DMS79 (cell line): ENCODE measurements at regions not wholly inside any gene's neighbourhood (a gene's known extent, or its start where the extent isn't known, plus 50 kb on each side); places are given as distances from the start of the nearest gene placed in this dataset.

Experiments
- DNase-seq: peaks from one replicate; lab custom pipeline; 2025; lab: John Stamatoyannopoulos, UW

- DNase-seq: no peak
Measured at GRCh38 chr16:51426276-51426675, 275.2 kb upstream of the SALL1 start.

- no peak for DNase-seq
Measured at GRCh38 chr16:51420247-51420646, 269.2 kb upstream of the SALL1 start.

GRCh38 chr16:51419768-51420167, 268.7 kb upstream of the SALL1 start:
- DNase-seq: no peak

GRCh38 chr16:51418258-51418657, 267.2 kb upstream of the SALL1 start:
- no peak for DNase-seq

DNA sequence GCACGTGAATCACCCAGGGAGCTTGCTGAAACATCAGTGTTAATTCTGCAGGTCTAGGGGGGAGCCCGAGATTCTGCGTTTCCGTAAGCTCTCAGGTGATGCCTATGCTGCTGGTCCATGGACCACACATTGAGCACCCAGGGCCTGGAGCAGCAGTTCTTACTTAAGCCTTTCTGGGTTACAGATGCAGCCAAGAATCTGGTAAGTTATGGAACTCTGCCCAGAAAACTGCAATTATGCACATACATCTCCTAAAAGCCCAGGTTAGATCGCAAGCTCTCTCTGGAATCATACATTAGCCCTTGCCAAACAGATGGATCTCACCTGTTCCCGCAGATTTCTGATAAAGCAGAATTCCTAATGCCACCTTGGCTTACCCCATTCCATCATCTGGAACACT, 265.9 kb upstream of the SALL1 start:
- no peak for DNase-seq

GRCh38 chr16:51410125-51410524, 259.1 kb upstream of the SALL1 start:
- DNase-seq: no peak

DNA sequence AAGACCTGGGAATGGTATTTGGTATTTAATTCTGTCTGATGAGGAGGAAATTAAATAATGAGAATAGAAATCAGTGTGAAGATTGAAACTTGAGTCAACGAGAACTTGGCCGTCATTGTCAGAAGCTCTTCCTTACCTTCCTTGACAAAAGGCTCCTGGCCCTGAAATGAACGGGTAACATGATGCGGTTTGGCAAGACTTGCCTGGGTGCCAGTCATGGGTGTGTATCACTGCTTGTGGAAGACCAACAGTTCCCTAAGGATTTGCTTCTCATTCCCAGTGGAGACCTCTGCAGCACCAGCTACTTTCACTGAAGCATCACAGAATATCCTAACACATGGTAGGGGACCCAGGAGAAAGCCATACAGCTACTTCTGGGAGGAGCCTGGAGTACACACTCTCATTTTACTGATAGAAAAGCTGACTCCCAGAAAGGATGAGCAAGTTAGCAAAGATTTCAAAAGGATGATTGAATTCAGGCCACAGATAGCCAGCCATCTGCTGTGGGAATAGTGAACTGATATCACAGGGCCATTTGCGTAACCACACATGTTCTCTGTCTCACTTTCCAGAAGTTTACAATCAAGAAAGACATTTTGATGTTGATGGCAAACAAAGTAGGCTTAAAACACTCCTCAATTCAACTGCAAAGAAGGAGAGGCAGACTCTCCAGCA, 258.1 kb upstream of the SALL1 start:
- no peak for DNase-seq

DNA sequence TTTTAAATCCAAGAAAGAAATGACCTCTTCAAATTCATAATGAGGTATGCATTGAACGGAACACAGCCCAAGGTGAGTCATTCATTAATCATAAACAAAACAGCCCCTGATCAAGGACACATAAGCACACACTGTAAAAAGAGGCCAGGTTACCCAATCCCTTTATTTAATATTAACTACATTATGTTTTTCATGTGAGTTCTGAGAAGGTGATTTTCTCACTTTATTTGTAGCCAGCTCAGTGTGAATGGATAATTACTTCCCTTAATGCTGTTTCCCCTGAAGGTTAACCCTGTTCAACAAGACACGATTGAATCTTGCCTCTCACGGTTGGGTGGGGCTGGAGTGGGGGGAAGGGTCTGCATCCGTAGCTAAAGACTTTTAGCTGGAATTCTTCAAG, 257.3 kb upstream of the SALL1 start:
- DNase-seq: no peak

DNA sequence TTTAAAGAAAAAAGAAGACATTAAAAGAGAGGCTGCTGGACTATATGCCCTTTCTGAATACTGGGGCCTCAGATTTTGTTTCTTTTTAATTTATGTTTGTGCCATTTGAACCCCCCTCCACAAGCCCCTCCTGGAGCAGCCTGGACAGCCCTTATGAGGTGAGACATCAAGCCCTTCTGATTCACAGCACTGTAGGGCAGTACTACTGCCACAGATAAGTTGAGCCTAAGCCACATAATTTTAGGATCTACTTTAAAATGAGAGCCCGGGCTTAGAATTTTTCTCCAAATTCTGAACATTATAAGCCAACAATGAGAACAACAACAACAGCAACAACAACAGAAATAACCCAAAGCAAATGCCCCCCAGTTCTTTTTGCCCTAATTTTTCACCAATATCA, 256.9 kb upstream of the SALL1 start:
- no peak for DNase-seq

DNA sequence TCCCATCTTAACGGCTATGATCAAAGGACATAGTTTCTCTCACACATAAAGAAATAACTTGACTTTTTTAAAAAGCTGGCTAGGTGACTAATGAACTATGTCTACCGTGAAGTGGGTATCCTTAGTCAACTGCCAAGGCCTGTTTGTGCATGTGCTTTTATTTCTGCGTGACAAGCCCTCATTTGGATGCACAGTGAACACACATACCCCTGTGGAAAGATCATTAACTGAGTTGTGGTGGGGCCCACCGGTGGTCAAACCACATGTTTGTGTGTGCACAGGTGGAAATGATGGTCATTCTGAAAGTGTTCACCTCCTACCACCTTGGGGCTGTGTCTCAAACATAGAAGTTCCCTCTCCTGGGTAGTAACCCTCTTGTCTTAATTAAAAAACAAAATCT, 256.1 kb upstream of the SALL1 start:
- no peak for DNase-seq

DNA sequence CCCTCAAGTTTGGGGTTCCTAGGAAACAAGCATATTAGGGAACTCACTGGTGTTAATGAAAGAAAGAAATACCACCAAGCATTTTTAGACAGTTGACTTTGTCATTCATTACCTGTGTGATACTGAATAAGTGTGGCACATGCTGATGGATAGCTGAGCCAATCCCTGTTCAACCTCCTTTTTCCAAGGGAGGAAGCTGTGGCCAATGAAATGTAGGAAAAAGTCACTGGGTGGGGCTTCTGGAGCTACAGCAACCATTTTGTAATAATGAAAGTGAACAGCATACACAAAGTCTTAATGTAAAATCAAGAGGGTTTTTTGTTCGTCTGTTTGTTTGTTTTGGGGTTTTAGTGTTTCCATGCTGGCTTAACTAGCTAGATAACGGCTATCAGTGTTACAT, 254.3 kb upstream of the SALL1 start:
- DNase-seq: no peak

GRCh38 chr16:51404386-51404785, 253.3 kb upstream of the SALL1 start:
- DNase-seq: no peak

GRCh38 chr16:51402785-51403184, 251.7 kb upstream of the SALL1 start:
- no peak for DNase-seq

DNA sequence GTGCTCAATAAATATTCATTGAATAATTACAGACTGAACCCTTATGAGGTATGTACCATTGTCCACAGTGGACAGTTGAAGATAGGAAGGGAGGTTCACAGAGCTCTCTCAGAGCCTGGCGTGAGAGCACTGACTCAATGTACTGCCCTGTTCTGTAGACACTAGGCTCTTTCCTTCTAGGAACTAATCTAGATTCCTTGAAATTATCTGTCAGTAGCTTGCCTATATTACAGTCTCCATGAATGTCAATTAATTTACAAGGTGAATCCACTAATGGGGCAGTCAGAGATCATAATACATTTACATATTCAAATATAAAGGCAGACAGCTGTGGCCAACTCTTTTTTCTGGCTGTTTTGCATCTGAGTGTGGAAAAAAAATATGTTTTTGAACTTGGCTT, 251.2 kb upstream of the SALL1 start:
- DNase-seq: no peak

DNA sequence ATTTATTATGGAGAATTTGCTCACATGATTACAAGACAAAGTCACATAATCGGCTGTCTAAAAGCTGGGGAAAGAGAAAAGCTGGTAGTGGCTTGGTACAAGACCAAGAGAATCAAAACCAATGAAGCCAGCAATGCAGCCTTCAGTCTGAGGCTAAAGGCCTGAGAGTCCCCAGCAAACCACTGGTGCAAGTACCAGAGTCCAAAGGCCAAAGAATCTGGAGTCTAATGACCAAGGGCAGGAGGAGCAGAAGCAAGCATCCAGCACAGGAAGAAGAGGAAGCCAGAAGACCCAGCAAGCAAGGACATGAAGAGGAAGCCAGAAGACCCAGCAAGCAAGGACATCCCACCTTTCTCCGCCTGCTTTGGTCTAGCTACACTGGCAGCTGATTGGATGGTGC, 250.6 kb upstream of the SALL1 start:
- DNase-seq: no peak

DNA sequence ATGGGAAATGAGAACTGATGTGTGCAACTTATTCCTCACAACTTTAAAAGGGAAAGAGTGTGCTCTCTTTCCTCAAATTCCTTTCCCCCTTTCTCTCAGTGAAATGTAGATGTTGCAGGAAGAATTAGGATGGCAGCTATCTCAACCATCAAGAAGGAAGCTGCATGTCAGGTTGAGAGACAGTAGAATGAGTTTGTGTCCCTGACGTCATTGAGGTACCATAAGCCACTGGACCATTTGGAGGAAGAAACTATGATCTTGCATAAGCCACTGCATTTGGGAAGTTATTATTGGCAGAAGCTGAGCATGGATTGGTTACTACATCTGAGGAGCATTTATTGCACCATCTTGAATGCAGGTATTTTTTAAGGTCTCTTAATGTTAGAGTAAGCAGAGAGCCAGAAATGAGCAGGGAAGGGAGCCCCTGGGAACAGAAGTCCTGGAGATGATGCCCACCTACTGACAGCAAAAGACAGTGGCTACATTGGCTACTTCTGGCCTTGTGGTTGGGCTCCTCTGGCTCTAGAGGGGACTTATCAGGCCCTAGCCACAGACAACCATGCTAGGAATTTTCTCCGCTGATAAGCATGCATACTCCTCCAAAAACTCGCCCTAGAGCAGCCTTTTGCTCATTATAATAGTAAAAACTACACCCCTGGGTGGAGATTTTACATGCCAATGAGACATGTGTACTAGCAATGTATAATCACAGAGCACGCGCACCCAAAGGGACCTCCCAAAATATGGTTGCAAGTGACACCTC, 249.0 kb upstream of the SALL1 start:
- no peak for DNase-seq

DNA sequence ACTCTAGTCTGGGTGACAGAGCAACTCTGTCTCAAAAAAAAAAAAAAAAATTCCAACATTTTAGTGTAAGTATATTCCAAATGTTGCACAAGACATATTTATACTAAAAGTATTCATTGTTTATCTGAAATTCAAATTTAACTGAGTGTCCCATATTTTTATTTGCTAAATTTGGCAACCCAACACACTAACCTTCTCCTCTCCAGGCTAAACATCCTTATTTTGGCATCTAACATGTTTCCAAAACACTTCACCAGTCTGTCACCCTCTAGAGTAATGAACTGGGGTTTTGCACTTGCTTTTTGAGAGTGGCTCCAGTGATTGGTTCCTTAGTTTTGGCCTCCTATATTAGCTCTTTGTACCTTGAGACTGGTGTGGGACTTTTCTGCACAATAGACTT, 243.4 kb upstream of the SALL1 start:
- DNase-seq: no peak

- DNase-seq: no peak
Measured at GRCh38 chr16:51393381-51394005, 242.4 kb upstream of the SALL1 start.

DNA sequence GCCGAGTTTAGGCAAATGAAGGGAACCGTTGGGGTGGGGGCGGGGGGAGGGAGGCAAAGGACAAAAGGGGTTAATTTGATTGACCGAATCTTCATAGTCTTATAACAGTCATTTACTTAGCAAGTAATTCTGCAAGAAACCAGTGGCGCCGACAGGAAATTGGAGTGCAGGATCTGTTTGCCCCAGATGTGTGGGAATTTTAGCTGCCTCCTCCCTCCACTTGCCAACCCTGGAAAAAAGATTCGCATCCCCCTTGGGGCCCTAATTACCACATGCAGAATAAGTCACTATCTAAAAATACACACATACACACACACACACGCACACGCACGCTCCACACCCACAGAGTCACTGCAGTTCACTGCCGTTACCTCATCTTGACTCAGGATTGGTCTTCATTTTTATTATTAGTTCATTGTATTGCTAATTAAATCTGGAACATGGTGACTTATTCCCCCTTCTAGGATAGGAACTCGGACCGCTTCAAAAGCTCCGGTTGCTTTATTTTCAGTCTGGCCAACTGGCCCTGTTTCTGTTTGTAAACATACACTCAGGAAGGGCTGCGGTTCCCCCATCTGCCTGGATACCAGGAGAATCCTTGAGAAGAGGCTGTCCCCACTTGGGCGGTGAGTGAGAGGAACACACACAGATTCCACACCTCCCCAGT, 241.6 kb upstream of the SALL1 start:
- DNase-seq: no peak

GRCh38 chr16:51391798-51392511, 240.9 kb upstream of the SALL1 start:
- DNase-seq: no peak

GRCh38 chr16:51390877-51391276, 239.8 kb upstream of the SALL1 start:
- no peak for DNase-seq

- no peak for DNase-seq
Measured at GRCh38 chr16:51389881-51390280, 238.8 kb upstream of the SALL1 start.
